ENCODE measurements at regions not wholly inside any gene's neighbourhood (a gene's known extent, or its start where the extent isn't known, plus 50 kb on each side); places are given as distances from the start of the nearest gene placed in this dataset.
"Not testable (repeated sequence)": the region's sequence is repeated elsewhere in the genome, so short reads cannot be mapped to it uniquely, and the experiment has no call there.

DNA sequence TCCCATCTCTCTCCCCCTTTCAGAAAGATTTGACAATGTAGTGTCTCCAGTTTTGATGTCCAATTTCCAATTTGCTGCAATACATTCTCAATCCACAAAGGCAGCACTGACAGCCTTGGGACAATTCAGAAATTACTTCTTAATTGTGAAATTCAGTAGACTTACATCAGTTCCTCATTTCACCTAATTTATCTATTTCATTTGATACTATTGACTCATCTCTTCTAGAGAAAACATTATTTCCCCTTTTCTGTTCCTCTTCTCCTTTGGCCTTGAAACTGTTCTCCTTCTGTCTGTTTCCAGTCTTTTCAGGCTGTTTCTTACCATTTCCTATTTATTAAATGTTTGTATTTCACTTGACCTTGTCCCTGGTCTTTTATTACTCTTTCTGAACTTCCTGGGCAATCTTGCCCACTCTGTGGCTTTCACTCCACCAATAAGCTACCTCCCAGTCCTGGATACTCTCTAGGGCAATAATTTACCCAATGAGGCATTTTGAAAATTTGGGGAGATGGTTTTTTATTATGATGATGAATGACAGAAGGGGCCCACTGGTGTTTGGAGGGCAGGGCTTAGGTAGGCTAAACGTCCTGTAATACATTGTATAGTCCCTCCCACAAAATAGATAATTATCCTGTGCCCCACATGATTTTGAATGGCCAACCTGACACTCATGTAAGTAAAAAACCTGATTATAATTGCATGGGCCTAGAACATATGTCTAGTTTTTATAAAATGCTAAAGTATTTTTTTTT, 498.0 kb upstream of the BOD1L1 start:
- DNase-seq: no peak

DNA sequence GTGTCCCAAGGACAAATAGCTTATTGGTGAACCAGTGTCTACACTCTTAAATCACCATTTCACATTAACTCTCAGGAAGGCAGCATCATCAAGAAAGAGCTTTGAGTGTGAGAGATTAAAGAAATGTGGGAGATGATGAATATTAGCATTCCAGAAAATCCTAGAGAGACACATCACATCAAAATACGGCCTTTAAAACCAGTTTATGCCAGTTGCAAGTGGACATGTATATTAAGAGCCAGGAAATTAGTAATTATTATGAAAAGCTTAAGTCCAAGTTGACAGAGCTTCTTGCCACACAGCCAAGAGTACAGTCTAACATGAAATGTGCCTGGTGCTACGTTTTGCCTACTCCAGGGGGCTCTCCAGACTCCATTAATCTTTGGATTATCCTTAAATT, 503.0 kb upstream of the BOD1L1 start:
- no peak for DNase-seq

GRCh38 chr4:14131335-14131734, 503.8 kb upstream of the BOD1L1 start:
- DNase-seq: no peak

DNA sequence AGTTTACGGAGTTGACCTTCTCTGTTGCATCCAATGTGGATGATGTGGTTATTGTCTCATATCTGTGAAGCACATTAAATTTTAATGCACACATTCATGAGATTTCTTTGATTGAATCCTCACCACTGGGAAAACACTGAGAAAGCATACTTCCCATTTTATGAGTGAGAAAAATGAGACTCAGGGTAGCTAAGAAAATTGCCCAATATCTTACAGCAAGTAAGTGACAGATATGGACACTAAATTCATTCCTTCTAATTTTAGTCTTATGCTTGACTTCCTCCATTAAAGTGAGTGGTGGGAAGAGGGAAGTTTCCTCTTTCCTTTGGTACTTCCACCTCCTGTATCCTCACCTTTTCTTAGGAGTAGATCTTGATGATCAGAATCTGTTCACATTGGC, 504.8 kb upstream of the BOD1L1 start:
- DNase-seq: no peak

- DNase-seq: no peak
Observed at GRCh38 chr4:14138106-14138505, 510.6 kb upstream of the BOD1L1 start.

DNA sequence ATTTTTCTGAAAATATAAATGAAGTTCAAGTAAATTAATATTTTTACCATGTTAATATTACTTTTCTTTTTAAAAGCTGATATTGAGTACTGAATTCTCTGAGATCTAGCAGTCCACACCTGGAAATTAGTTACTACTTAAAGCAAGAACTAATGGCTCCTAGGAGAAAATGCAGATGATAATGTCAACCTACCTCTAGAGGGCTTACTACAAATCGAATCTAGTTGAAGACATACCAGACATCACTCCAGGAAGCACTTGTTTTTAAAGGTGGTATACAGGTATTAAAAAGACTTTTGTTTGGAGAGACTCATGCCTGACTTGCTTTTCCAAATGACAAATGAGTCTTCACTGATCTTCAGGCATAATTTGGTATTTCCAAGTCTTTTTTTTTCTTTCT, 516.4 kb upstream of the BOD1L1 start:
- no peak for DNase-seq

GRCh38 chr4:14149176-14150053, 521.9 kb upstream of the BOD1L1 start:
- no peak for DNase-seq

GRCh38 chr4:14151101-14151500, 523.6 kb upstream of the BOD1L1 start:
- no peak for DNase-seq

- no peak for DNase-seq
Observed at GRCh38 chr4:14152834-14153519, 525.5 kb upstream of the BOD1L1 start.

DNA sequence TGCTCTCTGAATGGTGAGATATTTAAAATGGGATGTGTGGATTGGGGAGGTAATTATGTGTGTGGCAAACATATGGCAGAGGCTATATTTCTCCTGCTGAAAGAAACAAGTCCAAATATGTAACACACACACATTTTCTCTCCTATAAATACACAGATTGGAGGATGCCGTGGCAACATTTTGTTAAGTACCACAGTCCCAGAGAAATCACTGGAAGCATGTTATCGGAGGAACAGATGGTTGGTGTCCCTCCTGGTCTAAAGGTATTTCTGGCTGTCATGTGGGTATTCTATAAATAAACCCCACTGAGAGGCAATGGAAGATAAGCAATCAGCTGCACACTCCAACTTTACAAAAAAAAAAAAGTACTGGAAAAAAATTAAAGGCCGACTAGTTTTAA, 528.3 kb upstream of the BOD1L1 start:
- no peak for DNase-seq

DNA sequence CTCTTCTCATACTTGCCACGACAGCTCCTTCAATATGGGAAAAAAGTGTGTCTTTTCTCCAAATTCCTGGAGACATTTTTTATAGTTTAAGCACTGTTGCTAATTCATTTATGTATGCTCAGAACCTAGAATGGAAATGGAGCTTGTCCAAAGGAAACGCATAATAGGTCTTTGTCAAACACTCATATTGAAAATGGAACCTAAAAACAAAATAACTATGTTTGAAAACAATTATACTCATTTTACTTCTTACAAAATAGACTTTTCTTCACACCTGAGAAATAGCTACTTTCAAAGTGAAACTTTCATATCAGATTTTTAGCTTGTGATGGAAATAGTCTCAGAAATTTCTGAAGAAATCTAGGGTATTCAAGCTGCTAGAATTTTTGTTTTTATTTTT, 529.7 kb upstream of the BOD1L1 start:
- no peak for DNase-seq

GRCh38 chr4:14165222-14165920, 537.8 kb upstream of the BOD1L1 start:
- DNase-seq: no peak

DNA sequence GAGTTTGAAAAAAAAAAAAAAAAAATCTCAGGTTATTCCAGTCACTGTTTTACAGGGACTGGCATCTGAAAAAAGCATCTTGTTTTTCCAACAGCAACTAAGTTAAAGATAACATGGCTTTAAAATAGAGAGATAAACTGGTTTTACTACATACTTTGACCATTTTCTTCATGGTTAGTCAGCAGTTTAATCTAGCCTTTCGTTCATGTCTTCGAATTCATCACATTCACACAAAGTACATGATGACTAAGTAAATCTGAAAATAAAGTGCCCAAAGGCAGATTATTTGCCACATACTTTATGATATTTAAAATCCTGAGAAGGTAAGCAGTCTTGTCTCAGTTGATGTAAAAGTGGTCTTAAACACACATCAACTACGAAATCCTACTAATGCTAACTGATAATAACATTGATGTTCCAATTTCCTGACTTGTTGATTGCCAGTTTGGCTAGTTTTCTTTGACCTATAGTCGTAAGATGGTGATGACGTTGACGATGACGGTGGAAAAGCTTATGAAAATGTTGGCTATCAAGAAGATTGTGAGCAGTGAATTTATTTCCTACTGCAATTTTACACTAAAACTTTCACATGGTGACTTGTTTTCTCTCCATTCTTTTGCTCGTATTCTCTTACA, 540.5 kb upstream of the BOD1L1 start:
- DNase-seq: no peak

DNA sequence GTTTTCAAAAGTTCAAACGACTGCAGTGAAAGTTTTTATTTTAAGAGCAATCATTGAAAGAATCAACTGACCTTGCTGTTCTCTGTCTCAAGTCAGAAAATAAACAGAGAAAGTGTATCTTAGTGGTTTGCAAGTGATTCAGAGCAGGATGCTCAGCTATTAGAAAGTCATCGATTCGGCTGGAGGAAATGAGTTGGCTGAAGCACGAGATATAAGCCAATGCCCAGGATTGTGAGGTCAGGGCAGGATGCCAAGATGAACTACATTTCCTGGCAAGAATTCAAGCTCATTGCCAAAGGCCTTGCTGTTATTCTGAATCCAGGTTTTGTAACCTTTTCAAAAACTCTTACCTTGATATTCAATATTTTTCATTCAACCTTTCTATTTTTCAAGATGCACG, 541.4 kb upstream of the BOD1L1 start:
- no peak for DNase-seq

DNA sequence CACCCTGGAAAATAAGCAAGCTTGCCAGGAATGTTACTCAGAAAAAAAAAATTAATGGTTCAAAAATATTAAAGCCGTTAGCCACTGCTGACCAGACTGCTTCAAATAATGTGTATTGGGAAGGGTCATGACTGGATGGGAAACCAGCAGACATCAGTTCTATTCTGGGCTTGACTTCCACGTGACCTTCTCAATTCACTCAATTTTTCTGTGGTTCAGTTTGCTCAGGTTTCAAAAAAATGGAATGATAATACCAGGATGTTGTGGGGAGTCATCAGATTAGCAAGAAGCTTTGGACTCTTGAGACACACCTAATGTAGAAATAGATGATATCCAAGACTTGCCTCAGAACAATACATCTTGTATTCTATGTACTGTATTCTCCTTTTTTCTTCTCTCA, 541.9 kb upstream of the BOD1L1 start:
- DNase-seq: no peak

- not testable (repeated sequence) for DNase-seq
Observed at GRCh38 chr4:14169940-14170339, 542.4 kb upstream of the BOD1L1 start.

DNA sequence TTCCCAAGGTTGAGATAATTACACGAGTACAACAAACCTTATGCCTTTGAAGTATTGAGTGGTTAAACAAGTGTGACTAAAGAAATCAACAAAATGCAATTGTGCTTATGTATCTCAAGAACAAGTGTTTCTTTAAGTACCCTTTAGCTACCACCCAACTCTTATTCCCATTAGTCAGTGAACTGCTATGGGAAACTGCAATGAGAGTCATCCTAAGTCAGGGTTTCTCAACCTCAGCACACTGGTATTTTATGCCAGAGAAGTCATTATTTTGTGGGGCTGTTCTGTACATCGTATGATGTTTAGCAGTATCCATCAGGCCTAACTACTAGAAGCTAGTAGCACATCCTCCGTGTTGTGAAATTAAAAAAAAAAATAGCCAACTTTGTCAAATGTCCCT, 549.1 kb upstream of the BOD1L1 start:
- DNase-seq: no peak

GRCh38 chr4:14177987-14178386, 550.5 kb upstream of the BOD1L1 start:
- DNase-seq: no peak

GRCh38 chr4:14178421-14178820, 550.9 kb upstream of the BOD1L1 start:
- DNase-seq: no peak

- DNase-seq: no peak
Observed at GRCh38 chr4:14180166-14180565, 552.6 kb upstream of the BOD1L1 start.

DNA sequence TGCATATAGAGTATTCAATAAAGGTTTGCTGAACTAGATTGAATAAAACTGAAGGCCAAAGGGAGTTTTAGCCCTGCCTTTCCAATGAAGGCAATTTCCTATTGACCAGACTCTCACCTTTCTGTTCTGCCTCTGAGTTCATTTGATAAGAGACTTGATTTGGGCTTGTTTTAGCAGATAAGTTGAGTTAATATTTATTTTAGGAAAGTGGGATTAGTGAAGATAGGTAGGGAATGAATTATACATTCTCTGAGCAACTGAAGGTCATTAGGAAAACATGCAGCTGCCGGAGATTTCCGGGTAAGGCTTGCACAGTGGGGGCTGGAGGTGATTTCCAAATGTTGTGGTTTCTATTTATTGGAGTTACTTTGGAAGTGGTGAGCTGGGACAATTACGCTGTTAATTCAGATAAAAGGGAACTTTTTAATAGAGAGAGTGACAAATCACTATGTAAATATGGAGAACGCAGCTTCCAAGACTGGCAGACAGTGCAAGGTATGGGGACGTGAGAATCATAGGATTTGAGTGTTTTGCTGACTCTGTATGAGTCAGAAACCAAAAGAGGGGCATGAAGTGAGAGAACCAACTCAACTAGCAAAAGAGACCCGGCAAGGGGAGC, 553.6 kb upstream of the BOD1L1 start:
- DNase-seq: no peak

- DNase-seq: no peak
Observed at GRCh38 chr4:14182148-14182547, 554.6 kb upstream of the BOD1L1 start.

Measured in NCI-H187 treated with DMSO at 0.1 percent for 48 hours (cell line).